Spleen (tissue), 11 donors: ENCODE measurements at regions not wholly inside any gene's neighbourhood (a gene's known extent, or its start where the extent isn't known, plus 50 kb on each side); places are given as distances from the start of the nearest gene placed in this dataset.
"Not testable (repeated sequence)": the region's sequence is repeated elsewhere in the genome, so short reads cannot be mapped to it uniquely, and the experiment has no call there.

Experiments
- DNase-seq: peaks from one replicate; pipeline ENCODE4 v3.0.0-alpha.2; 2020
- H3K27ac ChIP-seq, 8 donors: fragments of 200-600 bp; sonication (generic) in 7 of 8; 1 replicate in 4 of 8; 2 replicates in 4 of 8; pipeline versions ENCODE4 v1.5.0 to v1.8.0; 2016 to 2021; ENCODE audit warnings: inconsistent platforms in 4 of 8, mild to moderate bottlenecking in 4 of 8, moderate library complexity in 1 of 8
- H3K27me3 ChIP-seq, 7 donors: fragments of 200-600 bp; sonication (generic) in 6 of 7; replicated peaks in 1 of 7; 1 replicate in 4 of 7; 2 replicates in 3 of 7; pipeline versions ENCODE4 v1.5.0 to v1.8.0; 2016 to 2021; ENCODE audit warnings: inconsistent platforms in 3 of 7, mild to moderate bottlenecking in 1 of 7
- H3K36me3 ChIP-seq, 6 donors: fragments of 200-600 bp; sonication (generic) in 5 of 6; 1 replicate in 4 of 6; 2 replicates in 2 of 6; pipeline versions ENCODE4 v1.5.0 to v1.8.0; 2016 to 2021; ENCODE audit warnings: inconsistent platforms in 2 of 6
- H3K4me1 ChIP-seq, 6 donors: fragments of 200-600 bp; sonication (generic) in 5 of 6; 1 replicate in 3 of 6; 2 replicates in 3 of 6; pipeline versions ENCODE4 v1.5.0 to v1.8.0; 2016 to 2021; ENCODE audit warnings: inconsistent platforms in 3 of 6
- H3K4me3 ChIP-seq, 8 donors: fragments of 200-600 bp; sonication (generic) in 7 of 8; 1 replicate in 4 of 8; 2 replicates in 4 of 8; pipeline versions ENCODE4 v1.5.0 to v1.8.0; 2016 to 2021; ENCODE audit warnings: inconsistent platforms in 4 of 8, mild to moderate bottlenecking in 4 of 8, moderate library complexity in 2 of 8
- H3K9me3 ChIP-seq, 8 donors: fragments of 200-600 bp; sonication (generic) in 7 of 8; 1 replicate in 4 of 8; 2 replicates in 4 of 8; pipeline versions ENCODE4 v1.5.0 to v1.8.0; 2016 to 2021; ENCODE audit warnings: inconsistent platforms in 4 of 8
- POLR2A ChIP-seq, 3 donors: fragments of 450-650 bp; IDR thresholded peaks; one replicate each; pipeline ENCODE4 v1.5.1; 2017; ENCODE audit warnings: antibody characterized with exemption in 3 of 3, mild to moderate bottlenecking in 1 of 3
- POLR2AphosphoS5 ChIP-seq, 3 donors: sonication (generic); formaldehyde crosslinking; IDR thresholded peaks; one replicate each; pipeline ENCODE4 v1.5.1; 2017; ENCODE audit warnings: antibody characterized with exemption in 3 of 3
- WGBS, 5 donors: extraction: QIAGEN DNeasy Blood & Tissue Kit in 3 of 5; methylation state at CpG; one replicate each; pipeline versions ENCODE4 v1.1.5 to v1.1.7; 2013 to 2018; 5-methylcytosine and 5-hydroxymethylcytosine counted together
- intact Hi-C: fragments of 100-400 bp; cut with DNase I; formaldehyde crosslinking; loops from one replicate; pipeline ENCODE4 v1.15.0; 2023; ENCODE audit warnings: low total_unique reads
- TF ChIP-seq, protein P1 (sequence below), 11 experiments: fragments of 200-600 bp in 7 of 11; fragments of 450-650 bp in 4 of 11; sonication (generic) in 4 of 11; IDR thresholded peaks in 8 of 11; conservative IDR thresholded peaks in 3 of 11; 1 replicate in 7 of 11; 2 replicates in 4 of 11; pipeline versions ENCODE4 v1.4.0 to v1.8.0; 2016 to 2021; ENCODE audit warnings: antibody characterized with exemption in 11 of 11, inconsistent platforms in 4 of 11, mild to moderate bottlenecking in 1 of 11
- donor health status: healthy with polysubstance abuse.
- donor health status: DM: no; HTN: no; CAD: no; lungs with moderate emphysema.
- donor health status: DM: no; HTN: no; CAD: no.
- donor health status: Bipolar disorder and iron deficiency.
- donor health status: healthy.
- donor health status: DM: no; HTN: no; CAD: no.
- donor health status: DM: yes; HTN: yes; CAD: no.

- TF ChIP-seq, protein P1, sequence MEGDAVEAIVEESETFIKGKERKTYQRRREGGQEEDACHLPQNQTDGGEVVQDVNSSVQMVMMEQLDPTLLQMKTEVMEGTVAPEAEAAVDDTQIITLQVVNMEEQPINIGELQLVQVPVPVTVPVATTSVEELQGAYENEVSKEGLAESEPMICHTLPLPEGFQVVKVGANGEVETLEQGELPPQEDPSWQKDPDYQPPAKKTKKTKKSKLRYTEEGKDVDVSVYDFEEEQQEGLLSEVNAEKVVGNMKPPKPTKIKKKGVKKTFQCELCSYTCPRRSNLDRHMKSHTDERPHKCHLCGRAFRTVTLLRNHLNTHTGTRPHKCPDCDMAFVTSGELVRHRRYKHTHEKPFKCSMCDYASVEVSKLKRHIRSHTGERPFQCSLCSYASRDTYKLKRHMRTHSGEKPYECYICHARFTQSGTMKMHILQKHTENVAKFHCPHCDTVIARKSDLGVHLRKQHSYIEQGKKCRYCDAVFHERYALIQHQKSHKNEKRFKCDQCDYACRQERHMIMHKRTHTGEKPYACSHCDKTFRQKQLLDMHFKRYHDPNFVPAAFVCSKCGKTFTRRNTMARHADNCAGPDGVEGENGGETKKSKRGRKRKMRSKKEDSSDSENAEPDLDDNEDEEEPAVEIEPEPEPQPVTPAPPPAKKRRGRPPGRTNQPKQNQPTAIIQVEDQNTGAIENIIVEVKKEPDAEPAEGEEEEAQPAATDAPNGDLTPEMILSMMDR (IDR thresholded peaks at IDR 0.05 in 8 of 11, conservative IDR thresholded peaks at IDR 0.05 in 3 of 11) = no peak
- no peak for TF ChIP-seq POLR2A (IDR thresholded peaks at IDR 0.05)
- no peak for TF ChIP-seq POLR2AphosphoS5 (IDR thresholded peaks at IDR 0.05)
- intact Hi-C loops = no loop called here
- no peak for DNase-seq
- WGBS, 5 donors = 77 to 86% (median 82%) methylated on average over 3 of the region's 3 CpGs
- Histone ChIP-seq H3K4me3 (no peak overlapping the region), H3K27me3 (no peaks in the 10 kb centered on the region), H3K9me3 (peaks cover 0 to 41% (median 33%) of the 10 kb centered on the region in 8 donors), H3K27ac (no peak overlapping the region), H3K36me3 (no peaks in the 10 kb centered on the region), H3K4me1 (peaks cover 0 to 4% (median 0%) of the 10 kb centered on the region in 6 donors)
These were observed 336.2 kb upstream of the CNR1 start for GRCh38 chr6:88502391-88502790.

DNA sequence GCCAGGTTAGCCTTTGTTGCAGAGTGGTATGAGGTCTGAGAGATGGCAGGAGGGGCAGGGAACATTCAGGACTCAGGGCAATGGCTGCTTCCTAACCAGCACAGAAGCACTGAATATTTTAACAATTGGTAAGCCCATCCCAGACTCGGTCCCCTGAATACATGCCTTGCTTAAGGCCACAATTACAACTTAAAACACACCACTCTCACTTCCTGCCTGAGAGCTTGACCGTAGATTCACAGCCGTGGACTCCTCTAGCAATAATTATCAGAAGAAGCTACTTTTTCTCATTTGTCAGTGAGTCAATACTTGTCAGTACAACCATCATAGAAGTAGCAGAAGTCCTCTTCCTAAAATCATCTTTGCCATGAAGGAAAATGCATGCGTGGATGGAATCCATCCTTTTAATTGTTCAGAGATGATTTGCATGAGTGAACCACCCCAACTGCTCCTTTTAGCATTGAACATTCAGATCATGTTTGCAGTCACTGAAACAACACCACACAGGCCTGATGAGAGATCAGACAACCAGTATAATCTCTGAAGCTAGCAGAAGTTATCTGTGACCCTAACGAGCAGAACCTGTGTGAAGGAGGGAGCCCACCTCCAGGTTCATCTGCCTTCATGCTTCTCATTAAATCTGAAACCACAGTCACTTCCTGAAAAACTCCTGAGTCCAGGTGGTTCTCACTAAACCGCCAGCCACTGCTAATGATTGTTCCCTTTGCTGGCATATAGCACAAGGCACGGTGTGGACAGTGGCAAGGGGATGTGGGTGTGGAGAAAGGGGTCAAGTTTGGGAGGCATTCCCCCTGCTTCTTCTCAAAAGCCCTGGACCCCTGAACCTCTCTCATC, 333.9 kb upstream of the CNR1 start:
- WGBS, 5 donors = 53 to 76% (median 55%) methylated on average over 7 of the region's 7 CpGs
- H3K27me3 ChIP-seq = no peaks in the 10 kb centered on the region
- H3K9me3 ChIP-seq = peaks cover 0 to 28% (median 16%) of the 10 kb centered on the region in 8 donors
- no peaks in the 10 kb centered on the region for H3K36me3 ChIP-seq
- intact Hi-C loops = no loop called here
- TF ChIP-seq, protein P1 (IDR thresholded peaks at IDR 0.05 in 8 of 11, conservative IDR thresholded peaks at IDR 0.05 in 3 of 11) = no peak
- no peak for TF ChIP-seq POLR2A (IDR thresholded peaks at IDR 0.05)
- no peak for TF ChIP-seq POLR2AphosphoS5 (IDR thresholded peaks at IDR 0.05)
- peak overlapping the region in 1 of 8 donors; percentile 39 for H3K27ac ChIP-seq
- peaks cover 0 to 4% (median 0%) of the 10 kb centered on the region in 6 donors for H3K4me1 ChIP-seq
- no peak overlapping the region for H3K4me3 ChIP-seq
- DNase-seq = no peak

DNA sequence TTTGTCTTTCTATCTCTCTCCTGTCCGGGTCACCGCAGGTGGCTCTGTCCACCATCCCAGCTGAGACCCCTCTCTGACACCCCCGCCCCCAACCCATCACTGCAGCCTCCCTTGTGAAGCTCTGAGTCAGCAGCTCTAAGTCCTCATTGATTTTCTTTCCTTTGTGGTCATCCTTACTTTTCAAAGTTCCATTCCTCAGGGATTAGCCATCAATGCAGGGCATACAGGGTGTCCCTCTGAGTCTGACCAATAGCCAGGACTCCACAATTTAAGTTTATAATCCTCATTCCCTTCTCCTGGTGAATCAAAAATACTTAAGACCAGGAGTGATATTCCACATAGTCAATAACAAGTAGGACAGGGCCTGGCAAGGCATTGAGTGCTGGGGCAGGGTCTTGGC, 333.3 kb upstream of the CNR1 start:
- TF ChIP-seq POLR2AphosphoS5 (IDR thresholded peaks at IDR 0.05) (no peak), POLR2A (IDR thresholded peaks at IDR 0.05) (no peak)
- TF ChIP-seq, protein P1 (IDR thresholded peaks at IDR 0.05 in 8 of 11, conservative IDR thresholded peaks at IDR 0.05 in 3 of 11) = no peak
- WGBS, 5 donors = 75 to 91% (median 87%) methylated on average over 3 of the region's 3 CpGs
- Histone ChIP-seq H3K27me3 (no peaks in the 10 kb centered on the region), H3K9me3 (peaks cover 0 to 22% (median 10%) of the 10 kb centered on the region in 8 donors), H3K27ac (no peak overlapping the region), H3K4me3 (no peak overlapping the region), H3K36me3 (no peaks in the 10 kb centered on the region), H3K4me1 (peaks cover 0 to 10% (median 0%) of the 10 kb centered on the region in 6 donors)
- DNase-seq = no peak
- intact Hi-C loops = no loop called here

DNA sequence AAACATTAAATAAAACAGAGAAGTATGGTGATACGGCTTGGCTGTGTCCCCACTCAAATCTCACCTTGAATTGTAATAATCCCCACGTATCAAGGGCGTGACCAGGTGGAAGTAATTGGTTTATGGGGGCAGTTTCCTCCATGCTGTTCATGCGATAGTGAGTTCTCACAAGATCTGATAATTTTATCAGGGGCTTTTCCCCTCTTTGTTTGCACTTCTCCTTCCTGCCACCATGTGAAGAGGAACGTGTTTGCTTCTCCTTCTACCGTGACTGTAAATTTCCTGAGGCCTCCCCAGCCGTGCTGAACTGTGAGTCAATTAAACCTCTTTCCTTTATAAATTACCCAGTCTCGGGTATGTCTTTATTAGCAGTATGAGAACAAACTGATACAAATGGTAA, 331.3 kb upstream of the CNR1 start:
- H3K27ac ChIP-seq, H3K27me3 ChIP-seq, H3K4me3 ChIP-seq, intact Hi-C loops, H3K36me3 ChIP-seq, DNase-seq: not testable (repeated sequence)
- 35 to 49% (median 48%) methylated on average over 8 of the region's 8 CpGs for WGBS, 5 donors
- peaks cover 0 to 17% (median 0%) of the 10 kb centered on the region in 6 donors for H3K4me1 ChIP-seq
- H3K9me3 ChIP-seq = peaks cover 0 to 18% (median 9%) of the 10 kb centered on the region in 8 donors
